ENCODE measurements at regions not wholly inside any gene's neighbourhood (a gene's known extent, or its start where the extent isn't known, plus 50 kb on each side); places are given as distances from the start of the nearest gene placed in this dataset.

GRCh38 chr12:89087876-89088275 lies 264.4 kb downstream of the DUSP6 start:
- no peak for DNase-seq

- DNase-seq = no peak
Measured at GRCh38 chr12:89087149-89087825, 265.0 kb downstream of the DUSP6 start.

- DNase-seq = no peak
Measured at GRCh38 chr12:89085421-89085820, 266.9 kb downstream of the DUSP6 start.

- no peak for DNase-seq
Measured at GRCh38 chr12:89084751-89085150, 267.6 kb downstream of the DUSP6 start.

GRCh38 chr12:89083491-89083890 lies 268.8 kb downstream of the DUSP6 start:
- no peak for DNase-seq

GRCh38 chr12:89082370-89082753 lies 269.9 kb downstream of the DUSP6 start:
- DNase-seq = no peak

- peak; percentile 68 for DNase-seq
Measured at GRCh38 chr12:89081719-89082369, 270.5 kb downstream of the DUSP6 start.

- no peak for DNase-seq
Measured at GRCh38 chr12:89080793-89081465, 271.4 kb downstream of the DUSP6 start.

- no peak for DNase-seq
Measured at GRCh38 chr12:89075880-89076540, 276.3 kb downstream of the DUSP6 start.

GRCh38 chr12:89073659-89074058 lies 278.6 kb downstream of the DUSP6 start:
- no peak for DNase-seq

- no peak for DNase-seq
Measured at GRCh38 chr12:89073027-89073398, 279.3 kb downstream of the DUSP6 start.

- DNase-seq = no peak
Measured at GRCh38 chr12:89072294-89073026, 279.8 kb downstream of the DUSP6 start.

- DNase-seq = no peak
Measured at GRCh38 chr12:89070603-89071002, 281.7 kb downstream of the DUSP6 start.

GRCh38 chr12:89069431-89069830 lies 282.9 kb downstream of the DUSP6 start:
- no peak for DNase-seq

GRCh38 chr12:89067421-89068187 lies 284.7 kb downstream of the DUSP6 start:
- no peak for DNase-seq

- no peak for DNase-seq
Measured at GRCh38 chr12:89064780-89065179, 287.5 kb downstream of the DUSP6 start.

GRCh38 chr12:89064151-89064550 lies 288.1 kb downstream of the DUSP6 start:
- no peak for DNase-seq

- DNase-seq = no peak
Measured at GRCh38 chr12:89062996-89063395, 289.3 kb downstream of the DUSP6 start.

GRCh38 chr12:89059721-89060541 lies 292.4 kb downstream of the DUSP6 start:
- no peak for DNase-seq

- DNase-seq = no peak
Measured at GRCh38 chr12:89059056-89059455, 293.2 kb downstream of the DUSP6 start.

- DNase-seq = no peak
Measured at GRCh38 chr12:89058402-89058801, 293.9 kb downstream of the DUSP6 start.
